Middle frontal gyrus (tissue), 1 donor: ENCODE measurements at regions not wholly inside any gene's neighbourhood (a gene's known extent, or its start where the extent isn't known, plus 50 kb on each side); places are given as distances from the start of the nearest gene placed in this dataset.
"Not testable (repeated sequence)": the region's sequence is repeated elsewhere in the genome, so short reads cannot be mapped to it uniquely, and the experiment has no call there.

Experiments used
- DNase-seq: peaks from one replicate; pipeline ENCODE4 v3.0.0-alpha.2; 2015; ENCODE audit warnings: low spot score; ENCODE audit errors: extremely low spot score

DNA sequence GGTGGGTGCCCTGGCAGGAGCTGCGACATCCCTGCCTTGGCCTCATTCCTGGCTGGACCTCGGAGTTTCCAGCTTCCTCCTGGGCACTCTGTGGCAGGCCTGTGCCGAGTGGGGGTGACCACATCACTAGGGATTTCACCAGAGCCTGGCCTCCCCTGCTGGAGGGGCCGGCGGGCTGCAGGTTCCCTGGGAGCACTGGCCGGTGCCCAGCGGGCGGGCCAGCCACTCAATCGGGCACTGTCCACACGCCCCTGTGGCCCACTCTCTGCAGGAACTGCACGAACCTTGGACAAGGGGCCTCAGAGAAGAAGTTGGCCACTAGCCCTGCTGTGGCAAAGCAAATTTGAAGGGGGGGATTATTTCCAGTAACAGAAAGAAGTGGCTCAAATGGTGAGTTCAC lies 110.7 kb upstream of the APCDD1 start:
- DNase-seq = no peak

DNA sequence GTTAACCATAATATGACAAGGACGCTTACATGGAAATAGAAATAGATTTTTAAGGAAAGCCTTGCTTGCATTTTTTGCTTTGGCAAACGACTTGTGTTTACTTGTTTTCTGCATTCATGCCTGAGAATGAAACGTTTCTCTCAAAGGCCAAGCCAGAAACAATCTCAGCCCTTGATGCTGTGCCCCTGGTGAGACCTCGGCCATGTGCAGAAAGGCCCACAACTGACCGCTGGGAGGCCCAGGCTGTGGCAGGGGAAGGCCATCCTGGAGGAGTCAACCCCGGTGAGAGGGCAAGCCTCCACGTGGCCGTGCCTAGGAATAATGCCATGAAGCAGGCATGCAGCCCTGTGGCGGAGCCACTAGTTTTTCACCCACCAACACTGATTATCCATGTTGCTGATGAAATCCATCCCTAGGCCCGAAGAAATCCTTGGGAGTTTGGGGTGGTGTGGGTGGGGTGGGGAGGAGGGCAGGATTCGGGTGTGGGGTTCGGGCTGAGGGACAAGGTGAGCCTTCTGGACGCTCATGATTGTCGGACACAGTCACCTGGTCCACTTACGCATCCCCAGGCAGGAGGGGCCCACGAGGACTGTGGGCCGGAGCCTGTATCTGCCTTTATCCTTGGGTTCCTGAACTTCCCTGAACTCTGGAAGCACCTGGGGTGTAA lies 107.6 kb upstream of the APCDD1 start:
- no peak for DNase-seq

DNA sequence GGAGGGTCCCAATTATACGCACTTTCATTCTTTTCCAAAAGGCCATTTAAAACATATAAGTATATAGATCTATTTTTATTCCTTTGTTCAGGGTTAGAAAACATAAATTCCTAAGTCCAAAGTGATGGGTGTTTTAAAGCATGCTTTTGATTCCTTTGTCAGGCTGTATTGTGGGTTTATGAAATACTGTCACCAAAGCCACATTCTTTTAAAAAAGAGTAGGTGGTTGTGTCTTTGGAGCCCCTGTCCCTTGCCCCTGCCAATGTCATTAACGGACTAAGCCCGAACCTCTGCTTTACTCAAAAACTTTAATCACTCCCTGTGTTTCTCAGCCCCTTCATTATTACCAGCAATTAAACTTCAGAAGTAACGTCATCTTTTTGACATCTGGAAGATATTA lies 104.9 kb upstream of the APCDD1 start:
- no peak for DNase-seq

DNA sequence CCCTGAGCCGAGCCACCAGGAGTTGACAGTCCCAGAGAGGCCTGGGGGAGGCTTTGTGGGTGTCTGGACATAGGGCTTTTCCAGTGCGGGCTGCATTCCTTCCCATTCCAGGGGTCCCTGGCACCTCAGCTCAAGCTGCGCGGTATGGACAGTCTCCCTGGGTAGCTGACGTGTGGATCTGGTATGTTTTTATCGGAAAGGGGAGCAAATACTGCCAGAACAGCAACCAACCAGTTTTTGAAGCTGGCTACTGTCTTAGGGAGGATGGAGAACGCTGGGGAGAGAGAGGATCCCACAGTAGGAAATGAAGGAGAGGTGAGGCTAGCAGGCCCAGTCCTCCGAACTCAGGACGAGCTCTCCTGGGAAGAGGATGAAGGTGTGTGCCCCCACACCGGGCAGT lies 103.8 kb upstream of the APCDD1 start:
- DNase-seq = no peak

DNA sequence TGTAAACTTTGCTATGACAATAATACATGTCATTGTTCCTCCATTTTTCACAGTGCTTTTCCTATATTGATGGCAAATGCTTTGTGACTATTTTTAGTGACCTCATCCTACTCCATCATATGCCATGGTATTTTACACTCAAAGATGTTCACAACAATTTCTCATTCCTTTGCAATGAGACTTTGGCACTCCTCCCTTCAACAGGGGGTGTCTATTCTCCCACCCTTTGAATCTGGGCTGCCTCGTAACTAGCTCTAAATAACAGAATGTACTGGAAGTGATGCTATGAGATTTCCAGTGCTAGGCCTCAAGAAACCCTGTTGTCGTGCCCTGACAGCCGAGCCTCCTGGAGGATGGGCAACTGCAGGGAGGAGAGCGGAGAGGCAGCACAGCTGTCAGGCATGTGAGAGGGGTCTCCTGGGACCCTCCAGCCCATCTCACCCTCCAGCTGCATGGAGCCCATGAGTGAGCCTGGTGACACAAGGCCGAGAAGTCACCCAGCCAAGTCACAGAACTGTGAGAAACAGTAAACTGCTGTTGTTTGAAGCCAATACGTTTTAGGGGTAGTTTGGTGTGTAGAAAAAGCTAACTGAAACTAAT lies 103.1 kb upstream of the APCDD1 start:
- DNase-seq = no peak

DNA sequence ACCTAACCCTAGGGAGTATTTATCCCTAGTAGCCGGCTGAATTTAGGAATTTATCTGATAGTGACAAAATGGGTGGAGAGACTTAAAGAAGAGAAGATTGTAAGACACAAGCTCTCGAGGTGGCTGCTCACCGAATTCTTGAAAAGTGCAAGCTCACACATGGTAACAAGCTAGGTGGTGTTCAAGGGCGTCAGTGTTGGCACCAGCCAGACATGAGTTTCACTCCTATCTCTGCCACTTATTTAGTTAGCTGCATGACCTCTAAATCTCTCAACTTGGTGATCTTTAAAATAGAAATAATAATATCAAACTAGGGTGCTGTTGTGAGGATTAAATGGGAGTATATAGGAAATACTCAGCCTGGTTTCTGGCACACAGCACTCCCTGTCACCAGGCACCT lies 102.6 kb upstream of the APCDD1 start:
- no peak for DNase-seq

DNA sequence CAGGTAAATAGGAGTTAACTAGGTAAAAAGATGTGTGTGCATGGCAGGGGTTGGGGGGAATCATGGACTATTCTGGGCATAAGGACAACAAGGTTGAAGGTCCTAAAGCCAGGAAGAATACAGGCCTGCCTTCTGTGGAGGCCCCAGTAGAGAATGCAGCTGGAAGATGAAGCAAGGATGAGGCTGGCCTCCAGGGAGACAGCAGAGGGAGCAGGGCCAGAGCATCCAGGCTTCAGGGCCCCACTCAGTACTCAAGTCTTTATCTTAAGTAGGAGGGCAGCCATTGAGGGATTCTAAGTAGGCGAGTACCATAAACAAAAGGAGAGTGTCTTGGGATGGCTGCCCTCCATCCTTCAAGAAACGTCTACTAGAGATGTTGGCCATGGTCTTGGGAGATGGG lies 101.8 kb upstream of the APCDD1 start:
- no peak for DNase-seq

DNA sequence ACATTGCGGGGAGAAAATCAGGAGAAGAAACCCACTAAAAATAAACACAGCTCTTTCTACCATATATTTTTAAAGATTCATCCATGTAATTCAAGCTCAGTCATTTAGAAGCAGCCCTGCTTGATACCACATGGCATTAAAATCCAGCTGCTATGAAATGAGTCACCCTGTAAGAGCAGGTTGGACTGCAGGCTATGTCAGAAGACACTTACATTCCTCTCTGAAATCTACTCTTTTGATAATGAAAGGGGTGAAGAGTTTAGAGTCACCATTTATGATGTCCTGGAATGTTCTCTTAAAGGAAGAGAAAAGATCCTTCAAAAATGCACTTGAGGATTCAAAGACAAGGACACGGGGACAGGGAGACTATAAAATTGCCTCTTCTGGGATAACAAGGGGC lies 100.6 kb upstream of the APCDD1 start:
- no peak for DNase-seq

DNA sequence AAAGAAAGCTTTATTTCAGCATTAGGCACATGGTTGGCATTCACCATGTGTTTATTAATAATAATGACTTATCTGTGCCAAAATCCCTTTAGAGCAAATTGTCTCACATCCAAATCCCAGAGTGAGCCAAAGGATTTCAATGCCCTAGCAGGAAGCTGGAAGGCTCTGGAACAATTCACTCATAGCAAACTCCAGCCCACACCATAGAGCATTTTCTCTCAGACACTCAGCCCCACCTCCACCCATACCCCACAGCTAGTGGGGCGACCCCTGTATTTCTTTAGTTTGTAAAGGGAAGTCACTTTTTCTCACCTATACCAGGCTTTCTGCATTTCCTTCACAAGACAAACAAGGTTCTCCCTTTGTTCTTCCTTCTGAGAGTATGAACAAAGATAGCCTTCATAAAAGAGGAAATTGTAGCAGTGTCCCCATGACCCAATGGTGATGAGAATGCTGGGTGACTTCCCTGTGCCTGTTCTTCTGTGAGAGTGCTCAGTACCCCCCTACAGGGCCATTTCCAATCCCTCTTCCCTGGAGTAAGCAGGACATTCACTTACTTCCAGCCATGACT lies 100.1 kb upstream of the APCDD1 start:
- DNase-seq = peak; percentile 31

DNA sequence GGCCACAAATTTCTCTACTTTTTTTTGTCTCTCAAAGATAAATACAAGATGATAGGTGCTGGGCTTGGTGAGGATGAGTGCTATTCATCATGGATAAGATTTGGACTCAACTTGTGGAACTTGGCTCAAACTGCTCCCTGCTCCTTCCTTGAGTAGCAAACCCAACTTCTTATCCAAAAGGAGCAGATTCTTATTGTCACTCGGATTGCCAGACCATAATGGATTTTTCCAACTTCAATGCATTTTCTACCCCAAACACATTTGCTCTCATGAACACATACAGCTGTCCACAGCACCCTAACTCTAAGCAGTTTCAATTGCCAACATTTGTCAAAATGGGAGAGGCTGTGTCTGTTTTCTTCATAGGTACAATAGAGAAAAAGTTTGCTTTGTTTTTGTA lies 99.5 kb upstream of the APCDD1 start:
- DNase-seq = no peak

DNA sequence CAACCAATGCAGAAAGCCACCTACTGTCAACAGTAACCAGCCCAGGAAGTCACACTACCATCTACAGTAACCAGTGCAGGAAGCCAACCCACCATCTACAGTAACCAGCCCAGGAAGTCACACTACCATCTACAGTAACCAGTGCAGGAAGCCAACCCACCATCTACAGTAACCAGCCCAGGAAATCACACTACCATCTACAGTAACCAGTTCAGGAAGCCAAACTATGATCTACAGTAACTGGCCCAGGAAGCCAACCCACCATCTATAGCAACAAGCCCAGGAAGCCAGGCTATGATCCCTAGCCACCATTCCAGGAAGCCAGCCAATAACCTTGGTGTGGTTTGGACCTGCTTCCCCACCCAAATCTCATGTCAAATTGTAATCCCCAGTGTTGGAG lies 97.4 kb upstream of the APCDD1 start:
- DNase-seq = not testable (repeated sequence)

DNA sequence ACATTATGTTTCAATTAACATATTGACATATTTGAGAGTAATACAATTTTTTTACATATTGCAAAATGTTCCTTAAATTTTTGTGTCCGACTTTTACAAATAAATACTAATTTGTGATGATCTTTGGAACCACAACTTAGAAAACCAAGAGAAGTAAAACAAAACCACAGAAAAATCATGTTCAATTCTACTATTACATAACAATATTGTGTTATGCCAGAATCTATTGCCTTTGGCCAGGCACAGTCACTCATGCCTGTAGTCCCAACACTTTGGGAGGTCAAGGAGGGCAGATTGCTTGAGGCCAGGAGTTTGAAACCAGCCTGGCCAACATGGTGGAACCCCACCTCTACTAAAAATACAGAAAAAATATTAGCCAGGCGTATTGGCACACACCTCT lies 92.8 kb upstream of the APCDD1 start:
- DNase-seq = no peak

DNA sequence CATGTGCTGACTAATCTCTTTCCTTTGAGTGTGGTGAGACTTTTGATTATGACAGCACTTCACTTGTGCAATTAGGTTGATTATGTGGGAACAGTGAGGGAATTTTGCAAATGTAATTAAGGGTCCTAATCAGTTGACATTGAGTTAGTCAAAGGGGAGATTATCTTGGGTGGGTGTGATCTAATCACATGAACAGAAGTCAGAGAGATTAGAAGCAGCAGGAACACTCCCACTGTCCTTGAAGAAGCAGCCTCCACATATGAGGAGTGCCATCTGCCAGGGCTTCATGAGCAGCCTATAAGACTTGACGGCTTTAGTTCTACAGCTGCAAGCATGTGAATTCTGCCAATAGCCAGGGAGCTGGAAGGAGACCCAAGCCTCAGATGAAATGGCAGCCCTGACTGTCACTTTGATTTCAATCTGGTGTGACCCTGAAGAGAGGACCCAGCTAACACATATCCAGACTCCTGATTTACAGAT lies 89.4 kb upstream of the APCDD1 start:
- no peak for DNase-seq

DNA sequence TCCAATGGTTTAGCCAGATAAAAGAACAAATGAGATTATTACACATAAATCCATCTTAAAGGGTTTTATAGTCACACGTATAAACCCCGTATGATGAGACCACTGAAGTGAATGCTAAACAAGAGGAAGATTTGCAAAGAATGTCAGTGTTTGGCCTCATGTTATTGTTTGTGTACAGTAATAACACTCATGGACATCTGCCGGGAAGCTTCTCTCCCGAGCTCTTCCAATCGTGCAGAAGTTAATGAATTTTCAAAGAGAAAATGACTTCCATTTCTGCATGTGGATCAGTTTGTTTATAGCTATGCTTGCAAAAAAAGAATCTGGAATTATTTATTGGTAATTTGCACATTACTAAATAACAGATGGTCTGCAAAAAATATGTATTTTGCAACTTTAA lies 88.5 kb upstream of the APCDD1 start:
- DNase-seq = no peak

DNA sequence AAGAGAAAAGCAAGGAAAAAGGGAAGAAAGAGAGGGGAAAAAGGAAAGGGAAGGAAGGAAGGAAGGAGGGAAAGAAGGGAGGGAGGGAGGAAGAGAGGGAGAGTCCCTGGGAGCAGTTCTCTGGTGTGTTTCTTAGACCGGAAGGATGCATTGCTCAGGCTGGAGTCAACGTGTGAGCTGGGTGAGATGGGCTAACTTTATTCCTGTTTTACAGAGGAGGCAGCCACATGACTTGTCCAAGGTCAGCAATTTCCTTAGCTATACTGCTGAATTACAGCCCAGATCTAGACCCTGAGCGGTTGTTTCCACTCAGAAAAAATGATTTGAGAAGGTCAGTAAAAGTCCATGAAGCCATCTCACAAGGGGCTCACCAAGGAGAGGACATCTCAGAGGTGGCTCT lies 86.6 kb upstream of the APCDD1 start:
- no peak for DNase-seq

DNA sequence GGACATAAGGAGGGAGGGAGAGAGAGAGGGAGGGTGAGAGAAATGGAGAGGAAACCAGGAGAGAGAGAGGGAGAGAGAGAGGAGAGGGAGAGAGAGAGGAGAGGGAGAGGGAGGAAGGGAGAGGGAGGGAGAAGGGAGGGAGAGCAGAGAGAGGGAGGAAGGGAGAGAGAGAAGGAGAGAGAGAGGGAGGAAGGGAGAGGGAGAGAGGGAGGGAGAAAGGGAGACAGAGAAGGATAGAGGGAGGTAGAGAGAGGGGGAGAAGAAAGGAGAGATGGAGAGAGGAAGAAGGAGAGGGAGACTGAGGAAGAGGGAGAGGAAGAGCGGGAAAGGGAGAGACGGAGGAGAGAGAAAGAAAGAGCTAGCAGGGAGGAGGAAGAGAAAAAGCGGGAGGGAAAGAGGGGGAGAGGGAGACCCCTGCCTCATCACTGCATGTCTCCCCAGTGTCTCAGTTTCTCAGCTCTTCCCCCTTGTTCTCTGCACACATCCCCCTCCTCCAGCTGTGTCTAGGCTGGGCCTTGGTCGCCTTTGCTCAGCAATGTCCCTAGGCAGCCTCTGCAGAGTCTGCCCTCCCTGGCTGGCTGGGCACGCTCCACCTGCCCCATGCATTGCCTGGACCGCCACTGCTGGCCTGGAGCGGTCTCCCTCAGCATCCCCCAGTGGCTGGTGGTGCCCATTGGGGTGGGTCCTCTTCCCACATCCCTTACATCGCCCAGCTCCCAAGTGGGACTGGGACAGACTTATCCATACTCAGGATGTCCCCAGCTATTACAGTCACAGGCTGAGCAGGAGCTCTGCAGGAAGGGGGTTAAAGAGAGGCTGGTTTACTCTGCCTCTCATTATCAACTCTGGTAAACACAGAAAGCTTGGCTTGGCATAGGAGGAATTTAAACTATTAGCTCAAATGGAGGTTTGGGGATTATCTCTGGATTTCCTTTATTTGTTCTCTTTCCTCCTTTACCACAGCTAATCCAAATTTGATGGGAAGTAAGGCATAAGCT lies 85.7 kb upstream of the APCDD1 start:
- no peak for DNase-seq

DNA sequence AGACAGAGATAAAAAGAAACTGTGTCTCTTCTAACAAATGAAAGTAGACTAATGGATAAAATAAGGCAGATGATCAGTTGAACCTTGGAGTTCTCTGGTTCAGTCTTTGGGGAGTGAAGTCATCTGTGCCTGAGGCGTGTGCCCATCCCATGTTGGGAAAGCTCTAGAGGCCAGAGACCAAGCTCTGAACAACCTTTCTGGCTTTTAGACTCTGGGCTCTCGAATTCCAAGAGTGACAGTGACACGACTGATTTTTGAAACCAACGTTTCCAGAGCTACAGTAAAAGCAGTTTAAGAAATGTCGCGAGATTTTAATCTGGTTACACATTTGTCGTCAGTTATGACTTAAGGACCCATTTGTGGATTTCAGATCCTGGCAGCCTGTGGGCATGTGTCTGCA lies 83.7 kb upstream of the APCDD1 start:
- DNase-seq = no peak

DNA sequence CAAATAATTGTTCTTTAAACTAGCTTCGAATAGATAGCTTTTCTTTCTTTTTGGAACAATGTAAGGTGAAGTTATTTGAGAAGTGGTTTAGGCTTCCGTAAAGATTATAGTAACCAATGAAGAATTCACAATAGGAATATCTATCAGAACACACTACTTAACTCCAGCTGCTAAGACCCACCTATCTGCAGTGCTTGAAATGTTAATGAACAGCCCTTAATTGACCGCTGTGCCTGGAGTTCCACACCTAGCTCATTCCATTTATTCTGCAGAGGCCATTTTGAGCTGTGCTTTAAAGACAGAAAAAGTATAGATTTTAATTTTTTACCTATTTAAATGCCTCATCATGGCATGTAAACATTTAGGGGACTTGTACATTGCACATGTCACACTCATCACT lies 83.3 kb upstream of the APCDD1 start:
- no peak for DNase-seq

DNA sequence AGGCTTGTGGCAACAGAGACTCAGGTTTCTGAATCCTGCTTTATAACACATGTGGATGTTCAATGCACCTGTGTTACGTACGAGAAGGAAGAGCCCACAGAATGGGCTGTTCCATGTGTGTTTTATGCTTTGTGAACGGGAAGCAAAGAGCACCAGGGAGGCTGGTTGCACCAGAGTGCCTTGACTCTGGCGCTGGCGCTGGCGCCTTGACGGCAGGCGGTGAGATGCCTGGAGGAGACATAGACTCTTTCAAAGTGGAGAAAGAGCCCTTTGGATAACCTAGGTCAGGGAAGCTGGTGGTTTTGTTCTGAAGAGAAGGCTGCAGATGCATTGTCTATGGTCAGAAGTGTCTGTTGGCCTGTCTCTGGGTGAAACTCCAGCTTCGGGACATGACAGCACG lies 80.2 kb upstream of the APCDD1 start:
- no peak for DNase-seq

DNA sequence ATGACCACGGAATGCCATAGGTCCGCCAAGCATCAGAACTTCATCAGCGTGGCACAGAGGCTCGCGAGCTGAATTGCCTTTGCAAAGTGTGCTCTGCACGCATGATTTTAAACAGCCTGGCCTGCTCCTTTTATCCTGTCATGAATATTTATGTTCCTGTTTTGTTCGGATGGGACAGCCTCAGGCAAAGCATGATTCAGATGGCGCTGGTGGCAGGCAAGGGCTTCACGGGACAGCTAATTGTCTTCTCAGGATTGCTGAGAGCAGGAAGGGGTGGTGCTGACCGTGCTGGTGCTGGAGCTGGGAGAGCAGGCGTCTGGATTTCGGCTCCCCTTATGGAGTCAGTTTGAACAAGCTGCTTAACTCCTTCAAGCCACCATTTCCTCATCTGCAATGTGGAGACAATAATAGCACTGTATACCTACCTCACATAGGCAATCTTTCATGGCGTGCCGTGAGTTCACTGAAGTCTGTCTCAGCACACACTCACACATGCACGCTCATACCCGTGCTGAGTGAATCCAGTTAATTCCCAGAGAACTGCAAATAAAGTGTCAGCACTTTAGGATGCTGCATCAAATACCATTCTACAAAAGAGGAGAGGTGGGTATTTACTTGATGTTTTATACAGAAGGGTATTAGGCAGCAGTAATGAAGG lies 79.7 kb upstream of the APCDD1 start:
- no peak for DNase-seq

DNA sequence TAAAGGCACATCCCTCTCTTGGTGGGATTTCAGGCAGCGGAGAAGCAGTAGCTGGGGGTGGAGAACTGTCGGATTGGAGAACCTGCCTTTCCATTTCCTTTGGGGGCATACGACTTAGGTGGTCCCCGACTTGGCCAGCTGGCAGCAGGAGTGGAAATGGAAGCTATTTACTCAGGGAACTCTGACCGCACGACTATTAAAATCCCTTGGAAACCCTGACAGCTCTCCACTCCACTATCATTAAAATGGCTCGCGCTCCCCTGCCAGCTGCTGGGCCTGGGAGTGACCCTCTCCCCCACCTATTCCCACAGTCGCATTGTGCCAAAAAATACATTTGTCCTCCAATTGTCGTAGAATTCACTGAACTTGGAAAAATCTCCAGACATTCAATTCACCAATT lies 77.7 kb upstream of the APCDD1 start:
- no peak for DNase-seq
